ENCODE measurements at regions not wholly inside any gene's neighbourhood (a gene's known extent, or its start where the extent isn't known, plus 50 kb on each side); places are given as distances from the start of the nearest gene placed in this dataset.
"Not testable (repeated sequence)": the region's sequence is repeated elsewhere in the genome, so short reads cannot be mapped to it uniquely, and the experiment has no call there.

- DNase-seq: no peak
Observed at GRCh38 chr5:124157320-124157719, 589.1 kb downstream of the ZNF608 start.

GRCh38 chr5:124156415-124156996 is 589.9 kb downstream of the ZNF608 start:
- DNase-seq: no peak

GRCh38 chr5:124154714-124155113 is 591.7 kb downstream of the ZNF608 start:
- DNase-seq: no peak

GRCh38 chr5:124153588-124153987 is 592.9 kb downstream of the ZNF608 start:
- DNase-seq: no peak

- no peak for DNase-seq
Observed at GRCh38 chr5:124148574-124148973, 597.9 kb downstream of the ZNF608 start.

GRCh38 chr5:124140060-124140459 is 606.4 kb downstream of the ZNF608 start:
- no peak for DNase-seq

GRCh38 chr5:124139477-124139876 is 607.0 kb downstream of the ZNF608 start:
- DNase-seq: no peak

- peak; percentile 5 for DNase-seq
Observed at GRCh38 chr5:124136609-124137008, 609.8 kb downstream of the ZNF608 start.

GRCh38 chr5:124134941-124135340 is 611.5 kb downstream of the ZNF608 start:
- DNase-seq: no peak

- DNase-seq: no peak
Observed at GRCh38 chr5:124133406-124133805, 613.0 kb downstream of the ZNF608 start.

GRCh38 chr5:124132843-124133242 is 613.6 kb downstream of the ZNF608 start:
- DNase-seq: no peak

- no peak for DNase-seq
Observed at GRCh38 chr5:124131466-124131865, 615.0 kb downstream of the ZNF608 start.

GRCh38 chr5:124130816-124131215 is 615.6 kb downstream of the ZNF608 start:
- DNase-seq: no peak

GRCh38 chr5:124128867-124129266 is 616.9 kb downstream of the CSNK1G3 start:
- DNase-seq: no peak

- no peak for DNase-seq
Observed at GRCh38 chr5:124126504-124127217, 614.7 kb downstream of the CSNK1G3 start.

- no peak for DNase-seq
Observed at GRCh38 chr5:124124711-124125229, 612.8 kb downstream of the CSNK1G3 start.

GRCh38 chr5:124121198-124121597 is 609.2 kb downstream of the CSNK1G3 start:
- DNase-seq: no peak

- no peak for DNase-seq
Observed at GRCh38 chr5:124114911-124115310, 602.9 kb downstream of the CSNK1G3 start.

- DNase-seq: no peak
Observed at GRCh38 chr5:124111886-124112285, 599.9 kb downstream of the CSNK1G3 start.

- no peak for DNase-seq
Observed at GRCh38 chr5:124110942-124111341, 599.0 kb downstream of the CSNK1G3 start.

GRCh38 chr5:124105326-124105725 is 593.3 kb downstream of the CSNK1G3 start:
- DNase-seq: no peak

- no peak for DNase-seq
Observed at GRCh38 chr5:124104821-124105220, 592.8 kb downstream of the CSNK1G3 start.

GRCh38 chr5:124104344-124104743 is 592.4 kb downstream of the CSNK1G3 start:
- no peak for DNase-seq

- no peak for DNase-seq
Observed at GRCh38 chr5:124103671-124104070, 591.7 kb downstream of the CSNK1G3 start.

GRCh38 chr5:124103056-124103455 is 591.1 kb downstream of the CSNK1G3 start:
- not testable (repeated sequence) for DNase-seq

Measured in NCI-H526 treated with DMSO at 0.1 percent for 48 hours (cell line).